ENCODE measurements at regions not wholly inside any gene's neighbourhood (a gene's known extent, or its start where the extent isn't known, plus 50 kb on each side); places are given as distances from the start of the nearest gene placed in this dataset.

- no peak for DNase-seq
Measured at GRCh38 chr9:91073049-91073810, 271.6 kb downstream of the SYK start.

GRCh38 chr9:91073811-91074771, 272.5 kb downstream of the SYK start:
- no peak for DNase-seq

- DNase-seq = no peak
Measured at GRCh38 chr9:91074866-91075265, 273.2 kb downstream of the SYK start.

- no peak for DNase-seq
Measured at GRCh38 chr9:91075279-91075678, 273.7 kb downstream of the SYK start.

GRCh38 chr9:91077624-91078368, 276.2 kb downstream of the SYK start:
- no peak for DNase-seq

- no peak for DNase-seq
Measured at GRCh38 chr9:91078369-91078695, 276.7 kb downstream of the SYK start.

GRCh38 chr9:91082731-91083130, 279.0 kb downstream of the AUH start:
- DNase-seq = no peak

- no peak for DNase-seq
Measured at GRCh38 chr9:91084896-91085516, 276.7 kb downstream of the AUH start.

GRCh38 chr9:91085517-91086291, 276.0 kb downstream of the AUH start:
- DNase-seq = no peak

GRCh38 chr9:91086657-91087461, 274.9 kb downstream of the AUH start:
- no peak for DNase-seq

- no peak for DNase-seq
Measured at GRCh38 chr9:91087462-91087759, 274.3 kb downstream of the AUH start.

- DNase-seq = no peak
Measured at GRCh38 chr9:91089405-91090129, 272.2 kb downstream of the AUH start.

- no peak for DNase-seq
Measured at GRCh38 chr9:91090130-91090410, 271.6 kb downstream of the AUH start.

- no peak for DNase-seq
Measured at GRCh38 chr9:91092214-91092613, 269.5 kb downstream of the AUH start.

GRCh38 chr9:91094324-91095088, 267.2 kb downstream of the AUH start:
- DNase-seq = no peak

- DNase-seq = no peak
Measured at GRCh38 chr9:91098203-91098850, 263.4 kb downstream of the AUH start.

GRCh38 chr9:91099436-91099835, 262.3 kb downstream of the AUH start:
- no peak for DNase-seq

GRCh38 chr9:91100878-91101450, 260.8 kb downstream of the AUH start:
- no peak for DNase-seq

GRCh38 chr9:91101611-91102168, 260.0 kb downstream of the AUH start:
- no peak for DNase-seq
